ENCODE measurements at regions not wholly inside any gene's neighbourhood (a gene's known extent, or its start where the extent isn't known, plus 50 kb on each side); places are given as distances from the start of the nearest gene placed in this dataset.
"Not testable (repeated sequence)": the region's sequence is repeated elsewhere in the genome, so short reads cannot be mapped to it uniquely, and the experiment has no call there.

DNA sequence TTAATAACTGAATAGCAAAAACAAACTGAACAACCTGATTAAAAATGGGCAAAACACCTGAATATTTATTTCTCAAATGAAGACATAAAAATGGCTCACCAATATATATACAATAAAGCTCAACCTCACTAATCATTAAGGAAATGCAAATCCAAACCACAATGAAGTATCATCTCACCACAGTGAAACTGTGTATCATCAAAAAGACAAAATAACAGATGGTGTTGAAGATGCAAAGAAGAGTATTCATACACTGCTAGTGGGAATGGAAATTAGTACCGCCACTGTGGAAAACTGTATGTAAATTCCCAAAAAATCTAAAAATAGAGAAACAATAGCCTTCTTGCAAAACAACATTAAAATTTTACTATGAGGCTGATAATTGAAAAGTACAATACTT is 1660.1 kb upstream of the B3GALT2 start:
- ATAC-seq (no peak), DNase-seq (no peak)
- Histone ChIP-seq H3K9me3 (no peaks in the 10 kb centered on the region), H3K27ac (no peak overlapping the region), H3K4me3 (no peak overlapping the region), H3K27me3 (no peaks in the 10 kb centered on the region), H3K36me3 (no peaks in the 10 kb centered on the region), H3K4me1 (no peaks in the 10 kb centered on the region)
- in situ Hi-C loops (cut with MboI; ENCODE audit: low sequenced_read_pairs in 4 of 4), result no loop called here
- TF ChIP-seq POLR2A (IDR thresholded peaks at IDR 0.05), result no peak
- TF ChIP-seq, protein P1, sequence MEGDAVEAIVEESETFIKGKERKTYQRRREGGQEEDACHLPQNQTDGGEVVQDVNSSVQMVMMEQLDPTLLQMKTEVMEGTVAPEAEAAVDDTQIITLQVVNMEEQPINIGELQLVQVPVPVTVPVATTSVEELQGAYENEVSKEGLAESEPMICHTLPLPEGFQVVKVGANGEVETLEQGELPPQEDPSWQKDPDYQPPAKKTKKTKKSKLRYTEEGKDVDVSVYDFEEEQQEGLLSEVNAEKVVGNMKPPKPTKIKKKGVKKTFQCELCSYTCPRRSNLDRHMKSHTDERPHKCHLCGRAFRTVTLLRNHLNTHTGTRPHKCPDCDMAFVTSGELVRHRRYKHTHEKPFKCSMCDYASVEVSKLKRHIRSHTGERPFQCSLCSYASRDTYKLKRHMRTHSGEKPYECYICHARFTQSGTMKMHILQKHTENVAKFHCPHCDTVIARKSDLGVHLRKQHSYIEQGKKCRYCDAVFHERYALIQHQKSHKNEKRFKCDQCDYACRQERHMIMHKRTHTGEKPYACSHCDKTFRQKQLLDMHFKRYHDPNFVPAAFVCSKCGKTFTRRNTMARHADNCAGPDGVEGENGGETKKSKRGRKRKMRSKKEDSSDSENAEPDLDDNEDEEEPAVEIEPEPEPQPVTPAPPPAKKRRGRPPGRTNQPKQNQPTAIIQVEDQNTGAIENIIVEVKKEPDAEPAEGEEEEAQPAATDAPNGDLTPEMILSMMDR (IDR thresholded peaks at IDR 0.05 in 4 of 5, conservative IDR thresholded peaks at IDR 0.05 in 1 of 5), result no peak
- intact Hi-C loops (cut with DNase I; ENCODE audit: low total_unique reads), result no loop called here

DNA sequence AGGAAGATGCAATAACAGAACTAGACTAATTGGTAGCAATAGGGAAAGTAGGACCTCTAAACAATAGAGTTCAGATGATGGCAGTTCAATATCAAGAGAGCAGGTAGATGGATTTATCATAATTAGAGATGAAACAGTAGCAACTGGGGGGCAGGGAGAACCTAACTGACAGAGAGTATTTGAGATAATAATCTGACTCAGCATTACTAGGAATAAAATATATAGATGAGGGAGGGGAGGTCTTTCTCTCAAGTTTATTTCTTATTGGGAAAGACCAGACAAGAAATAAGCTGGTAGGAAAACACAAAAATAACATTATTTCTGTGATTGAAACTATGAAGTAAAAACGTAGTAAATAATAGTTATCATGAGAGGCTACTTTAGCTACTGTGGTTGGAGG is 1656.7 kb upstream of the B3GALT2 start:
- Histone ChIP-seq H3K4me3 (no peak overlapping the region), H3K36me3 (no peaks in the 10 kb centered on the region), H3K4me1 (no peaks in the 10 kb centered on the region), H3K27ac (no peak overlapping the region), H3K27me3 (no peaks in the 10 kb centered on the region), H3K9me3 (no peaks in the 10 kb centered on the region)
- DNase-seq, result no peak
- TF ChIP-seq POLR2A (IDR thresholded peaks at IDR 0.05), result no peak
- TF ChIP-seq, protein P1 (IDR thresholded peaks at IDR 0.05 in 4 of 5, conservative IDR thresholded peaks at IDR 0.05 in 1 of 5), result no peak
- no peak for ATAC-seq
- in situ Hi-C loops (cut with MboI; ENCODE audit: low sequenced_read_pairs in 4 of 4) (no loop called here), intact Hi-C loops (cut with DNase I; ENCODE audit: low total_unique reads) (no loop called here)

DNA sequence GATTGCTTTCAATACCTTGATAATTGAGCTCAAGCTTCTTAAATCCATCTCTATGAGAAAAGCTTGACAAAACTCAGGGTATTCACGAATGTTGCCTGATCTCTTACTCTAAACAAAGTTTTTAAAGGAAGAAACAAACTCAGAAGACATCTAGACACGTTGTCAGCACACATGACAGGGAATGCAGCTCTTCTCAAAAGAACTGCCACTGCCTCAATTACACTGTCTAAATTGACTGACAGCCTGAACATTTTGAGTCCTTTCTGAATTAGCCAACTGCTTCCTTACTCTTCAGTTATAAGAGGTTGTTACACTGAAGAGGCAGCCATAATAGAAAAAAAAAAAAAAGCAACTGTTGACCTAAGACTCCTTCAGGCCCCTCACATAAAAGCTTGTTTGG is 1646.7 kb upstream of the B3GALT2 start:
- H3K9me3 ChIP-seq, result no peaks in the 10 kb centered on the region
- TF ChIP-seq, protein P1 (IDR thresholded peaks at IDR 0.05 in 4 of 5, conservative IDR thresholded peaks at IDR 0.05 in 1 of 5), result no peak
- no peak for TF ChIP-seq POLR2A (IDR thresholded peaks at IDR 0.05)
- no peaks in the 10 kb centered on the region for H3K4me1 ChIP-seq
- in situ Hi-C loops (cut with MboI; ENCODE audit: low sequenced_read_pairs in 4 of 4) (no loop called here), intact Hi-C loops (cut with DNase I; ENCODE audit: low total_unique reads) (no loop called here)
- H3K27me3 ChIP-seq, result no peaks in the 10 kb centered on the region
- ATAC-seq (no peak), DNase-seq (no peak)
- H3K36me3 ChIP-seq, result no peaks in the 10 kb centered on the region
- no peak overlapping the region for H3K4me3 ChIP-seq
- H3K27ac ChIP-seq, result no peak overlapping the region

- in situ Hi-C loops (cut with MboI; ENCODE audit: low sequenced_read_pairs in 4 of 4); ATAC-seq; H3K4me1 ChIP-seq; intact Hi-C loops (cut with DNase I; ENCODE audit: low total_unique reads); H3K36me3 ChIP-seq; H3K27ac ChIP-seq; H3K9me3 ChIP-seq; H3K27me3 ChIP-seq; H3K4me3 ChIP-seq; DNase-seq: not testable (repeated sequence)
Observed at GRCh38 chr1:194831595-194831994, 1645.2 kb upstream of the B3GALT2 start.

DNA sequence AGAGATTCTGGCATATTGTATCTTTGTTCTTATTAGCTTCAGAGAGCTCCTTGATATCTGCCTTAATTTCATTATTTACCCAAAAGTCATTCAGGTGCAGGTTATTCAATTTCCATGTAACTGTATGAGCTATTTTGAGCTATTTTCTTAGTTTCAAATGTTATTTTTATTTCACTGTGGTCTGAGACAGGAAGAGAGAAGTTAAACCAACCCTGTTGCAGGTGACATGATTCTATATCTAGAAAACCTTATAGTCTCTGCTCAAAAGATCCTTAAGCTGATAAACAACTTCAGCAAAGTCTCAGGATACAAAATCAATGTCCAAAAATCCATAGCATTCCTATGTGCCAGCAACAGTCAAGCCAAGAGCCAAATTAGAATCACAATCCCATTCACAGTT is 1644.0 kb upstream of the B3GALT2 start:
- Histone ChIP-seq H3K27ac (no peak overlapping the region), H3K4me3 (no peak overlapping the region), H3K36me3 (no peaks in the 10 kb centered on the region), H3K27me3 (no peaks in the 10 kb centered on the region), H3K4me1 (no peaks in the 10 kb centered on the region), H3K9me3 (no peaks in the 10 kb centered on the region)
- intact Hi-C loops (cut with DNase I; ENCODE audit: low total_unique reads) (no loop called here), in situ Hi-C loops (cut with MboI; ENCODE audit: low sequenced_read_pairs in 4 of 4) (no loop called here)
- DNase-seq (no peak), ATAC-seq (no peak)
- TF ChIP-seq, protein P1 (IDR thresholded peaks at IDR 0.05 in 4 of 5, conservative IDR thresholded peaks at IDR 0.05 in 1 of 5), result no peak
- TF ChIP-seq POLR2A (IDR thresholded peaks at IDR 0.05), result no peak
